Calu3 (cell line): ENCODE measurements at regions not wholly inside any gene's neighbourhood (a gene's known extent, or its start where the extent isn't known, plus 50 kb on each side); places are given as distances from the start of the nearest gene placed in this dataset.

ENCODE experiments used
- BruUV-seq: library from RNA; stranded (reverse); fragments of 400-500 nt; replicated peaks from 2 replicates; lab custom pipeline; 2021; lab: Mats Ljungman, UMichigan
- CTCF ChIA-PET: fragments of 300-600 bp; sonication (Branson Sonifier 250); formaldehyde crosslinking; loops from one replicate; lab custom pipeline; 2022; ENCODE audit warnings: antibody characterized with exemption; lab: Charles Lee
- DNase-seq: peaks from one replicate; pipeline ENCODE4 v3.0.0; 2022
- H3K27ac Mint-ChIP-seq: one replicate; pipeline ENCODE4 v1.8.0; 2022; ENCODE audit warnings: mixed read lengths; ENCODE audit not compliant: unreplicated experiment
- H3K27me3 Mint-ChIP-seq: one replicate; pipeline ENCODE4 v1.8.0; 2022; ENCODE audit warnings: mixed read lengths; ENCODE audit not compliant: unreplicated experiment
- H3K36me3 Mint-ChIP-seq: one replicate; pipeline ENCODE4 v1.8.0; 2022; ENCODE audit warnings: mild to moderate bottlenecking, moderate library complexity, mixed read lengths; ENCODE audit not compliant: insufficient read depth, unreplicated experiment
- H3K4me1 Mint-ChIP-seq: one replicate; pipeline ENCODE4 v1.8.0; 2022; ENCODE audit warnings: mild to moderate bottlenecking, low read depth, mixed read lengths; ENCODE audit not compliant: unreplicated experiment
- H3K4me3 Mint-ChIP-seq: one replicate; pipeline ENCODE4 v1.8.0; 2022; ENCODE audit warnings: mild to moderate bottlenecking, low read depth, moderate library complexity, mixed read lengths; ENCODE audit not compliant: unreplicated experiment
- H3K9me3 Mint-ChIP-seq: one replicate; pipeline ENCODE4 v1.8.0; 2022; ENCODE audit warnings: low read depth, mixed read lengths; ENCODE audit not compliant: unreplicated experiment
- CTCF ChIP-seq: fragments of 200-600 bp; IDR thresholded peaks from one replicate; pipeline ENCODE4 v1.8.0; 2022; ENCODE audit warnings: antibody characterized with exemption; ENCODE audit not compliant: unreplicated experiment
- intact Hi-C: fragments of 100-400 bp; cut with micrococcal nuclease; formaldehyde crosslinking; loops from one replicate; pipeline ENCODE4 v1.10.0; 2022; ENCODE audit not compliant: unreplicated experiment

GRCh38 chr10:6657669-6658068, 77.6 kb upstream of the PRKCQ start:
- intact Hi-C loops: no loop called here
- Mint-ChIP-seq H3K27me3 (peaks cover 69% of the 10 kb centered on the region), H3K36me3 (no peaks in the 10 kb centered on the region), H3K4me1 (no peaks in the 10 kb centered on the region), H3K9me3 (no peaks in the 10 kb centered on the region), H3K27ac (no peak overlapping the region), H3K4me3 (no peak overlapping the region)
- TF ChIP-seq CTCF: no peak
- DNase-seq: no peak
- no TSS peak for BruUV-seq
- CTCF ChIA-PET: no interaction called here

GRCh38 chr10:6657196-6657595, 77.1 kb upstream of the PRKCQ start:
- peaks cover 70% of the 10 kb centered on the region for H3K27me3 Mint-ChIP-seq
- no peak overlapping the region for H3K27ac Mint-ChIP-seq
- BruUV-seq: no TSS peak
- H3K4me1 Mint-ChIP-seq: no peaks in the 10 kb centered on the region
- no peak for TF ChIP-seq CTCF
- H3K4me3 Mint-ChIP-seq: no peak overlapping the region
- DNase-seq: no peak
- intact Hi-C loops: no loop called here
- H3K9me3 Mint-ChIP-seq: no peaks in the 10 kb centered on the region
- H3K36me3 Mint-ChIP-seq: no peaks in the 10 kb centered on the region
- CTCF ChIA-PET: no interaction called here

GRCh38 chr10:6654571-6654970, 74.5 kb upstream of the PRKCQ start:
- Mint-ChIP-seq H3K4me1 (no peaks in the 10 kb centered on the region), H3K27ac (no peak overlapping the region), H3K36me3 (no peaks in the 10 kb centered on the region), H3K27me3 (peaks cover 80% of the 10 kb centered on the region), H3K9me3 (no peaks in the 10 kb centered on the region), H3K4me3 (no peak overlapping the region)
- CTCF ChIA-PET: no interaction called here
- TF ChIP-seq CTCF: no peak
- no peak for DNase-seq
- BruUV-seq: no TSS peak
- intact Hi-C loops: no loop called here

- no peaks in the 10 kb centered on the region for H3K36me3 Mint-ChIP-seq
- intact Hi-C loops: no loop called here
- no peak overlapping the region for H3K27ac Mint-ChIP-seq
- no peaks in the 10 kb centered on the region for H3K4me1 Mint-ChIP-seq
- CTCF ChIA-PET: no interaction called here
- no peaks in the 10 kb centered on the region for H3K9me3 Mint-ChIP-seq
- BruUV-seq: no TSS peak
- peaks cover 84% of the 10 kb centered on the region for H3K27me3 Mint-ChIP-seq
- no peak for TF ChIP-seq CTCF
- DNase-seq: no peak
- no peak overlapping the region for H3K4me3 Mint-ChIP-seq
Observed at GRCh38 chr10:6650586-6650985, 70.5 kb upstream of the PRKCQ start.
